Liver (tissue), 8 donors: ENCODE measurements at regions not wholly inside any gene's neighbourhood (a gene's known extent, or its start where the extent isn't known, plus 50 kb on each side); places are given as distances from the start of the nearest gene placed in this dataset.

ENCODE experiments used
- DNase-seq: peaks from one replicate; pipeline ENCODE4 v3.0.0-alpha.2; 2017; ENCODE audit warnings: low spot score
- H3K27ac ChIP-seq, 2 donors: one replicate each; pipeline ENCODE4 v1.7.0; 2013; ENCODE audit warnings: inconsistent platforms in 2 of 2, low read length in 2 of 2, control low read depth in 1 of 2, low read depth in 1 of 2, mild to moderate bottlenecking in 1 of 2
- H3K27me3 ChIP-seq, 4 donors: one replicate each; pipeline versions ENCODE4 v1.6.1 to v1.7.0; 2013; ENCODE audit warnings: low read length in 3 of 4, inconsistent platforms in 1 of 4, mild to moderate bottlenecking in 1 of 4, moderate library complexity in 1 of 4; ENCODE audit not compliant: control insufficient read depth in 4 of 4, insufficient read depth in 4 of 4
- H3K36me3 ChIP-seq, 4 donors: one replicate each; pipeline versions ENCODE4 v1.6.1 to v1.7.0; 2013; ENCODE audit warnings: low read length in 3 of 4, mild to moderate bottlenecking in 3 of 4, low read depth in 1 of 4, moderate library complexity in 1 of 4; ENCODE audit not compliant: control insufficient read depth in 4 of 4, insufficient read depth in 3 of 4
- H3K4me1 ChIP-seq, 4 donors: one replicate each; pipeline versions ENCODE4 v1.6.1 to v1.7.0; 2013; ENCODE audit warnings: low read length in 3 of 4, mild to moderate bottlenecking in 3 of 4, moderate library complexity in 1 of 4; ENCODE audit not compliant: control insufficient read depth in 4 of 4, insufficient read depth in 4 of 4
- H3K4me3 ChIP-seq, 3 donors: one replicate each; pipeline versions ENCODE4 v1.6.1 to v1.7.0; 2013; ENCODE audit warnings: low read length in 3 of 3, control low read depth in 1 of 3, low read depth in 1 of 3, mild to moderate bottlenecking in 1 of 3
- H3K9ac ChIP-seq, 2 donors: one replicate each; pipeline ENCODE4 v1.7.0; 2013; ENCODE audit warnings: low read length in 2 of 2, mild to moderate bottlenecking in 2 of 2, moderate library complexity in 2 of 2, control low read depth in 1 of 2, low read depth in 1 of 2
- H3K9me3 ChIP-seq, 4 donors: one replicate each; pipeline versions ENCODE4 v1.6.1 to v1.7.0; 2013; ENCODE audit warnings: low read length in 3 of 4; ENCODE audit not compliant: control insufficient read depth in 4 of 4
- ATF3 ChIP-seq: IDR thresholded peaks from 2 replicates; pipeline ENCODE4 v1.6.1; 2016; ENCODE audit warnings: antibody characterized with exemption
- CTCF ChIP-seq: fragments of 150-350 bp; IDR thresholded peaks from 2 replicates; pipeline ENCODE4 v1.5.1; 2017; ENCODE audit warnings: improper control_type of control experiment, low read depth, low read length; ENCODE audit not compliant: missing input control
- FOXA1 ChIP-seq: IDR thresholded peaks from 2 replicates; pipeline ENCODE4 v1.6.1; 2016; ENCODE audit warnings: antibody characterized with exemption
- FOXA2 ChIP-seq: IDR thresholded peaks from 2 replicates; pipeline ENCODE4 v1.6.1; 2016; ENCODE audit warnings: antibody characterized with exemption
- GABPA ChIP-seq, 2 donors: IDR thresholded peaks in 1 of 2; conservative IDR thresholded peaks in 1 of 2; 2 replicates each; pipeline ENCODE4 v1.6.1; 2016; ENCODE audit warnings: antibody characterized with exemption in 2 of 2, mild to moderate bottlenecking in 1 of 2, moderate library complexity in 1 of 2
- HNF4A ChIP-seq, 2 donors: conservative IDR thresholded peaks; 2 replicates each; pipeline ENCODE4 v1.6.1; 2016; ENCODE audit warnings: antibody characterized with exemption in 2 of 2, mild to moderate bottlenecking in 2 of 2
- HNF4G ChIP-seq: IDR thresholded peaks from 2 replicates; pipeline ENCODE4 v1.6.1; 2016; ENCODE audit warnings: antibody characterized with exemption
- MAX ChIP-seq: IDR thresholded peaks from 2 replicates; pipeline ENCODE4 v1.6.1; 2016; ENCODE audit warnings: antibody characterized with exemption
- NR2F2 ChIP-seq: IDR thresholded peaks from 2 replicates; pipeline ENCODE4 v1.6.1; 2016; ENCODE audit warnings: antibody characterized with exemption
- RAD21 ChIP-seq, 2 donors: IDR thresholded peaks; 2 replicates each; pipeline ENCODE4 v1.6.1; 2016; ENCODE audit warnings: antibody characterized with exemption in 2 of 2, mild to moderate bottlenecking in 2 of 2
- REST ChIP-seq: IDR thresholded peaks from 2 replicates; pipeline ENCODE4 v1.6.1; 2016; ENCODE audit warnings: antibody characterized with exemption, mild to moderate bottlenecking
- RXRA ChIP-seq, 2 donors: IDR thresholded peaks; 2 replicates each; pipeline ENCODE4 v1.6.1; 2017 to 2018; ENCODE audit warnings: antibody characterized with exemption in 2 of 2, mild to moderate bottlenecking in 1 of 2
- SP1 ChIP-seq: IDR thresholded peaks from 2 replicates; pipeline ENCODE4 v1.6.1; 2018; ENCODE audit warnings: antibody characterized with exemption, mild to moderate bottlenecking
- TAF1 ChIP-seq: conservative IDR thresholded peaks from 2 replicates; pipeline ENCODE4 v1.6.1; 2016; ENCODE audit warnings: antibody characterized with exemption, mild to moderate bottlenecking
- YY1 ChIP-seq: IDR thresholded peaks from 2 replicates; pipeline ENCODE4 v1.6.1; 2016; ENCODE audit warnings: antibody characterized with exemption, mild to moderate bottlenecking
- ZBTB33 ChIP-seq: IDR thresholded peaks from 2 replicates; pipeline ENCODE4 v1.6.1; 2016; ENCODE audit warnings: antibody characterized with exemption
- WGBS: extraction: QIAGEN DNeasy Blood & Tissue Kit; methylation state at CpG from one replicate; pipeline ENCODE4 v1.1.7; 2013; 5-methylcytosine and 5-hydroxymethylcytosine counted together
- donor health status: healthy.
- donor health status: healthy.
- donor health status: healthy.
- donor health status: healthy.
- donor health status: healthy.

- Histone ChIP-seq H3K4me1 (no peaks in the 10 kb centered on the region), H3K27ac (no peak overlapping the region), H3K27me3 (no peaks in the 10 kb centered on the region), H3K9ac (no peak overlapping the region), H3K36me3 (no peaks in the 10 kb centered on the region), H3K4me3 (no peak overlapping the region), H3K9me3 (no peaks in the 10 kb centered on the region)
- DNase-seq: no peak
- WGBS: 85% methylated on average over 1 of the region's 1 CpG
- no peak for TF ChIP-seq GABPA (IDR thresholded peaks at IDR 0.05 in 1 of 2, conservative IDR thresholded peaks at IDR 0.05 in 1 of 2)
- TF ChIP-seq HNF4G: no peak
- no peak for TF ChIP-seq ATF3
- TF ChIP-seq ZBTB33: no peak
- TF ChIP-seq REST: no peak
- TF ChIP-seq TAF1: no peak
- no peak for TF ChIP-seq FOXA2
- TF ChIP-seq YY1: no peak
- no peak for TF ChIP-seq CTCF
- TF ChIP-seq SP1: no peak
- no peak for TF ChIP-seq RAD21 (IDR thresholded peaks at IDR 0.05)
- TF ChIP-seq FOXA1: no peak
These were observed 2138.2 kb downstream of the PCDH7 start for GRCh38 chr4:32858361-32858760.

- Histone ChIP-seq H3K27ac (no peak overlapping the region), H3K4me1 (no peaks in the 10 kb centered on the region), H3K9me3 (no peaks in the 10 kb centered on the region), H3K4me3 (no peak overlapping the region), H3K9ac (no peak overlapping the region), H3K27me3 (no peaks in the 10 kb centered on the region), H3K36me3 (no peaks in the 10 kb centered on the region)
- DNase-seq: no peak
- 80% methylated on average over 2 of the region's 2 CpGs for WGBS
- TF ChIP-seq RXRA (IDR thresholded peaks at IDR 0.05): no peak
- no peak for TF ChIP-seq RAD21 (IDR thresholded peaks at IDR 0.05)
- TF ChIP-seq FOXA2: no peak
- TF ChIP-seq REST: no peak
- TF ChIP-seq HNF4G: no peak
- no peak for TF ChIP-seq FOXA1
- TF ChIP-seq HNF4A (conservative IDR thresholded peaks at IDR 0.05): no peak
- TF ChIP-seq NR2F2: no peak
- no peak for TF ChIP-seq YY1
- TF ChIP-seq TAF1: no peak
- TF ChIP-seq ATF3: no peak
- no peak for TF ChIP-seq MAX
- TF ChIP-seq SP1: no peak
- no peak for TF ChIP-seq ZBTB33
These were observed 2138.8 kb downstream of the PCDH7 start for GRCh38 chr4:32858971-32859370.
